HG02970 (cell line): ENCODE measurements at regions not wholly inside any gene's neighbourhood (a gene's known extent, or its start where the extent isn't known, plus 50 kb on each side); places are given as distances from the start of the nearest gene placed in this dataset.
"Not testable (repeated sequence)": the region's sequence is repeated elsewhere in the genome, so short reads cannot be mapped to it uniquely, and the experiment has no call there.

Source experiments
- ATAC-seq: cut with Tn5 transposase; IDR thresholded peaks from one replicate; pipeline ENCODE4 v1.9.1; 2021; ENCODE audit warnings: mild to moderate bottlenecking, moderate library complexity, moderate number of reproducible peaks; ENCODE audit not compliant: unreplicated experiment, low FRiP score

DNA sequence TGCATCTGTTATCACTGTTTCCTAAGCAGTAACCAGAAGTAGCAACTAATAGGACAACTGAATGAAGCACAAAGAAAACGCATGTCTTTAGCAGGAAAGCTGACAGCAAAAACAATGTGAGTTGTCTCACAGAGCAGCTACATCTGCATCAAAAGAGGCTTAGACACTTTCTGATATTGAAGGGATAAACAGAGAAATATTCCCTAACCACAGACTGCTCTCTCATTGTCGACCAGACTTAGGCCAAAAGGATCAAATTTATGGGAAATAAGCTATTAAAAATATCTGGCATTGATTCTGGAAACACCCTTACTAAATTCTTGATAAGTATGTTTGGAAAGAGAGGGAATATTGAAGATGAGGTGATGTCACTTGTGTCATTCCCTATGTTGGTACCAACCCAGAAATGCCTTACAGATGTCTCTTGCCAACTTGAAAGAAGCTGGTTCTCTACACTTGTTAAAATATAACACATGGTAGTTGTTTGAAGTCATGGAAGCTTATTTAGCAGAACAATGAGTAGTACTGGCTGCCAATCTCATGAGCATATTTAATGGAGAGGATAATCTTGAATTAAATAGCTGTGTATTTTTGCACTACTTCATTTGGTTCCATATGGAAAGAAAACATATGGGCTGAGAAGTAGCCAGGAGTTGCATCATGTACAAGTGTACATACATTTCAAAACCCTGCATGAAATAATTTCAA lies 929.3 kb upstream of the MAN1A1 start:
- no peak for ATAC-seq

DNA sequence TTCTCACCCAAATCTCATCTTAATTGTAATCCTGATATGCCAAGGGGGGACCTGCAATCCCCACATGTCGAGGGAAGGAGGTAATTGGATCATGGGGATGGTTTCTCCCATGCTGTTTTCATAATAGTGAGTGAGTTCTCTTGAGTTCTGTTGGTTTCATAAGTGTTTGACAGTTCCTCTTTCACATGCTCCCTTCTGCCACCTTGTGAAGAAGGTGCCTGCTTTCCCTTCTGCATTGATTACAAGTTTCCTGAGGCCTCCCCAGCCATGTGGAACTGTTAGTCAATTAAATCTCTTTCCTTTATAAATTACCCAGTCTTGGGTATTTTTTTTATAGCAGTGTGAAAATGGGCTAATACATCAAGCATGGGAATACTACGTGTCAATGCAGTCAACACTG lies 925.0 kb upstream of the MAN1A1 start:
- no peak for ATAC-seq

DNA sequence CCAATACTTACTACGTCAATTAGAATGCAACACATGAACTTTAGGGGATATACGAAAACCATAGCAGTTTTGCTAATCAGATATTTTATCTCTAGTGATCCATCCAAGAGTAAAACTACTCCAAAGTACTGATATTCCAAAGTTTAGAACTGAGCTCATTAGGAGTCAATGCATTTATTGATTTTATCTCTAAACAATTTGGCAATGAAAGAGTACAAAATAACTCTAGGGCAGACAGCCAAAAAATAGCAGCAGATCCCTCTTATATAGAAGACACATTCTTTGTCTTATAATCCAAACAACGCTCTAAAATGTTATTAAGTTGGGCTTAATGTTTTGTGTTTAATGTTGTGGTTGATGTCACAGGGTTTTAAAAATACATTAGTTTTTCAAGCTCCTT lies 923.9 kb upstream of the MAN1A1 start:
- no peak for ATAC-seq

DNA sequence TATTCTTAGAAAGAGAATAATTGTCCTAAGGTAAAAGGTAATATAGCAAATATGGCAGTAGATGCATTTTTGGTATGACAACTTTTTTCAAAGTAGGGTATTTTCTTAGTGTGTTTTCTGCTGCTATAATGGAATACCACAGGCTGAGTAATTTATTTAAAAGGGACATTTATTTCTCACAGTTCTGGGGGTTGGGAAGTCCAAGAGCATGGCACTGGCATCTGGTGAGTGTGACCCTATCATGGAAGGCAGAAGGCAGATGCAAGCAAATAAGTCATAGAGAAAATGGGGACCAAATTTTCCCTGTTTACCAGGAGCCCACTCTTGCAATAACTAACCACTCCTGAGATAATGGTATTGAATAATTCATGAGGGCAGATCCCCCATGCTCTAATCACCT lies 922.5 kb upstream of the MAN1A1 start:
- no peak for ATAC-seq

DNA sequence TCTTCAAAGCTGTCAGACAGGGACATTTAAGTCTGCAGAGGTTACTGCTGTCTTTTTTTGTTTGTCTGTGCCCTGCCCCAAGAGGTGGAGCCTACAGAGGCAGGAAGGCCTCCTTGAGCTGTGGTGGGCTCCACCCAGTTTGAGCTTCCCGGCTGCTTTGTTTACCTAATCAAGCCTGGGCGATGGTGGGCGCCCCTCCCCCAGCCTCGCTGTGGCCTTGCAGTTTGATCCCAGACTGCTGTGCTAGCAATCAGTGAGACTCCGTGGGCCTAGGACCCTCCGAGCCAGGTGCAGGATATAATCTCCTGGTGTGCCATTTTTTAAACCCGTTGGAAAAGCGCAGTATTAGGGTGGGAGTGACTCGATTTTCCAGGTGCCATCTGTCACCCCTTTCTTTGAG lies 918.7 kb upstream of the MAN1A1 start:
- not testable (repeated sequence) for ATAC-seq

DNA sequence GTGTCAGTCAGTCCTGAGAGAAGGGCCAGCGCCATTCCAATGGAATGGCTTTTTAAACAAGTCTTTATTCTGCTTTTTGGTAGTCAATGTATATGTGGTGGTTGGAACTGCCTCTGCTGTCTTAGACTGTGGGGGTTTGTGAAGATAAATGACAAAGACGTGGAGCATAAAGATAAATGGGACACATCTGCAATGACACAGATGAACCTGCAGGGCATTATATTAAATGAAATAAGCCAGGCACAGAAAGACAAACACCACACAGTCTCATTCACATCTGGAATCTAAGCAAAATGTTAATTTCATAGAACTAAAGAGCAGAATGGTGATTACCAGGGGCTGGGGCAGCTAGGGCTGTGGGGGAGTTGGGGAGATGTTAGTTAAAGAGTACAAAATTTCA lies 912.8 kb upstream of the MAN1A1 start:
- no peak for ATAC-seq

DNA sequence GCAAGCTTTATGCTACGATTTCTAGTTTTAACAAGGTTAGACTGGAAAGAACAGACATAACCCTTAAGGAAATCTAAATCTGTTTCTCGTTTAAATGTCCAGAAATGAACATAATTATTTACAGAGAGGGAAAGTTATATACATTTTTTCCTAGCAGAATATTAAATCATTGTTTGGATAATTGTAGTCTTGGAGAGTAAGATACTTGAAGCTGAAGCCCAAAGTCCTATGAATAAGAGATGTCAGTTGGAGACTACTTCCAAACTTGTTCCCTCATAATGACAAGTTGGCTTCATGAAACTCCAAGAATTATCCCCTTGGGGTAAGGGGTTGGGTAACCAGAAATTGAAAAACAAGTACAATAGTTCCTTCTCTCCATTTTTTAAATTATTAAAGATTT lies 911.1 kb upstream of the MAN1A1 start:
- ATAC-seq: no peak

DNA sequence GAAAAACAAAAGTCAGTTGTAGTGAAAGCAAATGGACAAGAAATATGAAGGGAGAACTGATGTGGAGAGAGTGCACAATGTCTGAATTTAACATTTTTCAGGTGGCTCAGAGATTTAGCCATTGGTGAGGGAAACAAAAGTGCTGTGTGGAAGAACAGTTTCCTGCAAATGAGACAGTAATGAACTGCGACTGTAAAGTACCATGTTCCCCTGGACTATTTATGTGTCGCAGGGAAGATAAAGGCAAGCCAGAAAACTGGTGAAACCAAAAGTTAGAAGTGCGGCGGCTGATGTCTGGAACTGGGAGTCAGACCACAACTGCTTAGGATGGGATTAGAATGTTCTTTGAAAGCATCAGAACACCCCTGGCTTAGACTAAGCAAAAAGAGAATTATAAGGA lies 905.1 kb upstream of the MAN1A1 start:
- no peak for ATAC-seq

DNA sequence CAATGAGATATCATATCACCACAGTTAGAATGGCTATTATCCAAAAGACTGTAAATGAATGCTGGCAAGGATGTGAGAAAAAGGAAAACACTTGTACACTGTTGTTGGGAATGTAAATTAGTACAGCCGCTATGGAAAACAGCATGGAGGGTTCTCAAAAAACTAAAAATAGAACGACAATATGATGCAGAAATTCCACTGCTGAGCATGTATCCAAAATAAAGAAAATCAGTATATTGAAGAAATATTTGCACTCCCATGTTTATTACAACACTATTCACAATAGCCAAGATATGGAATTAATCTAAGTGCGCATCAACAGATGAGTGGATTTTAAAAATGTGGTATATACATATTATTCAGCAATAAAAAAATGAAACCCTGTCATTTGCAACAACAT lies 898.9 kb upstream of the MAN1A1 start:
- no peak for ATAC-seq

DNA sequence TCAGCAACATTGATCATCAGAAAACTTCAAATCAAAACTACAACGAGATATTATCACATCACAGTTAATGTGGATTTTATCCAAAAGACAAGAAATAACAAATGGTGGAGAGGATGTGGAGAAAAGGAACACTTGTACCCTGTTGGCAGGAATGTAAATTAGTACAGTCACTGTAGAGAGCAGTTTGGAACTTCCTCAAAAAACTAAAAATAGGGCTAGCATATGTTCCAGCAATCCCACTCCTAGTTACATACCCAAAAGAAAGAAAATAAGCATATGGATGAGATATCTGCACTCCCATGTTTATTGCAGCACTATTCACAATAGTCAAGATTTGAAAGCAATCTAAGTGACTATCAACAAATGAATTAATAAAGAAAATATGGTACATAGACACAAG lies 887.7 kb upstream of the MAN1A1 start:
- ATAC-seq: no peak

DNA sequence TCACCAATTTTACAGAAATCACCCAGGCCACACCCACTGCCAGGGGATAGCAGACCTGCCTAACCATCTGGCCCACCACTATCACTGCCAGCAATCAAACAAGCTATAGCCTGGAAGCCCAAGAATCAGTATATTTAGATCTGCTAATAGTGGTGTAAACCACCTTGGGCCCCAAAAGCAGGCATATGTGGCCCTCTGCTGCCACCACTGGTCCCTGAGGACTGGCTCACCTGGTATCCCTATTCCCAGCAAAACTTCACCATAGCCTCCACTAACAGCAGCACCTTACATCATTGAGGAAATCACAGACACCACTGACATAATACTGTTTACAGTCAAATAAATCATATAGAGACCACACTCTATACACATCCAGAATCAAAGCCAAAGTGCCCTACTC lies 880.4 kb upstream of the MAN1A1 start:
- no peak for ATAC-seq

DNA sequence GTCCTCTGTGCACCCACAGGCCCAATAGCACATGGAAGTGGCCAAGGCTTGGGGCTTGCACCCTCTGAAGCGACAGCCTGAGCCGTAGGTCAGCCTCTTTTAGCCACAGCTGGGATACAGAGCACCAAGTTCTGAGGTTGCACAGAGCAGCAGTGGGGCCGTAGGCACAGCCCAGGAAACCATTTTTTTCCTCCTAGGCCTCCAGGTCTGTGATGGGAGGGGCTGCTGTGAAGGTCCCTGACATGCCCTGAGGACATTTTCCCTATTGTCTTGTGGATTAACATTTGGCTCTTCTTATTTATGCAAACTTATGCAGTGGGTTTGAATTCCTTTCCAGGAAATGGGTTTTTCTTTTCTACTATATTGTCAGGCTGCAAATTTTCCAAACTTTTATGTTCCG lies 878.7 kb upstream of the MAN1A1 start:
- no peak for ATAC-seq

DNA sequence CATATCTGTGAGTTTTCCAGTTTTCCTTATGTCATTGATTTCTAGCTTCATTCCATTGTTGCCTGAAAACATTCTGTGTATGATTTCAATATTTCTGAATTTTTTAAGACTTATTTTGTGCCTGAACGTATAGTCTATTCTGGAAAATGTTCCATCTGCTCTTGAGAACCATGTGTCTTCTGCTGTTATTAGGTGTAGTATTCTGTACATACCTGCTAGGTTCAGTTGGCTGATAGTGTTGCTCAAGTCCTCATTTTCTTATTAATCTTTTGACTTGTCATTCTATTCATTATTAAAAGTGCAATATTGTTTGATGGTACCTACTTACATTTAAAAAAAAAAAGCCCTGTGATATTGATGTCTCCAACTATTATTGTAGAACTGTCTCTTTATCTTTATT lies 869.8 kb upstream of the MAN1A1 start:
- no peak for ATAC-seq

DNA sequence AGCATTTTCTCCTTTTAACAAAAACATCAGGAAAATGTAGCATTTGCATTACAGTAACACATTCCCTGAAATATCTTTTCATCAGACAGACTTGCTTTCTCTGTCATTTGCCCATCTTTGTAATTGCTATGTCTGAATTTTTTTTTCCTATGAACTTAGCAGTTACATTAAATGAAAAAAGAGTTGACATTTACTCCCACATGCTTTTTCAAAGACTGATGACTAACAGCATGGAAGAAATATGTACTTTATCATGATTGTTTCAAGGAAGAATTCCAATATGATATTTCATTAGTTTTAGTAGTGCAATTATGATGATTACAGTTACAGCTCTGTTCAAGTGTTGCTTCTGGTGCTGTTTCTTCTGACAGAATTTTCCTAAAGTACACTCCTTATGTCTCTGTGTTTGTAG lies 864.5 kb upstream of the MAN1A1 start:
- ATAC-seq: no peak

DNA sequence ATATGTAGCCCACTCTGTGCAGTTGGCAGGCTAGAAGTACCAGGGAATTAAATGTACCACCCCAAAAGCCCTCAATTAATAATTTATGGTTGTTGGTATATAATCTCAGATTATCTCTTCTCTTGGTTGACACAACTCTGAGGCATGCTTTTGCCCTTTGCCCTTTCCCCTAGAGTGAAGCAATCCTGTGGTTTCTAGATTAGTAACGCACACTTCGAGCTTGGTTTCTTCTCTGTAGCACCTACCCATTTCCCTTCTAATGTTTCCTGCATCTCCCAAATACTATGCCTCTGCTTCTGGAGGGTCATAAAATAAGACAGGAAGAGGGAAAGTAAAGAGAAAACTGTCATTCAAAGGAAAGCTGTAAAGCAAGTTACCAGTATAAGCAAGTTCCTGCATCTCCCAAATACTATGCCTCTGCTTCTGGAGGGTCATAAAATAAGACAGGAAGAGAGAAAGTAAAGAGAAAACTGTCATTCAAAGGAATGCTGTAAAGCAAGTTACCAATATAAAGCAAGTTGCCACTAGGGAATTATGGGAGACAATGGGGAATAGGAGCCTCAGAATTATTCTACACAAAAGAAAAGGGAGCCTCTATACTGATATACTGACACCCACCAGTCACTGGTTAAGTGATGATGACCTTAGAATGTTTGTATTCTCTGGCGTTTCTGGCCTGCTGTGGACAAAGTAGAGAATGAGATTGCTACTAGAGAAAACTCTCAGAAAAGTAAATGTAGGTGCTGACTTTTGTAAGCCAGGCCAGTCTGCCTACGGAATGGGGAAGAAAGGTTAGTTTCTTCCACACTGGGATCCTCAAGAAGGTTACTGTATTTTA lies 862.6 kb upstream of the MAN1A1 start:
- ATAC-seq: no peak

DNA sequence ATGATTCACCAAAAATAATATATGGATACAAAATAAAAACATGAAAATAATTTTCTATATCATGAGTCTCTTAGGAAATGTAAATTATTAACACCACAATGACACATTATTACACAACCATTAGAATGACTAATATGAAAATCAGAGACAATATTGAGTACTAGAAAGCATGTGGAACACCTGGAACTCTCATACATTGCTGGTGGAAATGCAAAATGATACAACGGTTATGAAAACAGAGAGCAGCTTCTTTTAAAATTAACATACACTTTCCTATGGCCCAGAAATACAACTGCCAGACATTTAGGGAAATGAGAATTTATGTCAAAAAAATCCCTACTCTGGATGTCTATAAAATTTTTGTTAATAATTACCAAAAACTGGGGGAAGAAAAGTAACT lies 853.3 kb upstream of the MAN1A1 start:
- ATAC-seq: no peak

DNA sequence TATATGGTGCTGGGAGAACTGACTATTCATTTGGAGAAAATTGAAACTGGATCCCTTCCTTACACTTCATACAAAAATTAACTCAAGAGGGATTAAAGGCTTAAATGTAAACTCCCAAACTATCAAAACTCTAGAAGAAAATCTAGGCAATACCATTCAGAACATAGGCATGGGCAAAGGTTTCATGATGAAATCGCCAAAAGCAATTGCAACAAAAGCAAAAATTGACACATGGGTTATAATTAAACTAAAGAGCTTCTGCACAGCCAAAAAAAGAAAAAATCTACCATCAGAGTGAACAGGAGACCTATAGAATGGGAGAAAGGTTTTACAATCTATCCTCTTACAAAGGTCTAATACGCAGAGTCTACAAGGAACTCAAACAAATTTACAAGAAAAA lies 851.3 kb upstream of the MAN1A1 start:
- ATAC-seq: no peak

DNA sequence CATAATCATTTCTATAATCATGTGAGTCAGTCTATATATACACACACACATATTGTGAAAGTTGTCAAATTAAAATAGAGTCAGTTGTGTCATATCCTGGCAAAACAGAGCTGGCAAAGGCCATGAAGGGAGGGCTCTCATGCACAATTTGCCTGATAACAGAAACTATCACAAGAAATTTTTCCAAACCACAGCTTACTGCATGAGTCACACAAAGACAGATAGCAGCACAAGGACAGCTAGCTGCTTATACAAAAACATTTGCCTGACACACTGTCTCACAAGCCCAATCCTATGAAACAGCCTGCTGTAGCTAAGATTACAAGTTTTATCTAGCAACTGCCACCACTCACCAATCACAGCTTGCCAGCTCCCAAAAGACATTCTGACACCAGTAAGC lies 848.5 kb upstream of the MAN1A1 start:
- ATAC-seq: no peak

DNA sequence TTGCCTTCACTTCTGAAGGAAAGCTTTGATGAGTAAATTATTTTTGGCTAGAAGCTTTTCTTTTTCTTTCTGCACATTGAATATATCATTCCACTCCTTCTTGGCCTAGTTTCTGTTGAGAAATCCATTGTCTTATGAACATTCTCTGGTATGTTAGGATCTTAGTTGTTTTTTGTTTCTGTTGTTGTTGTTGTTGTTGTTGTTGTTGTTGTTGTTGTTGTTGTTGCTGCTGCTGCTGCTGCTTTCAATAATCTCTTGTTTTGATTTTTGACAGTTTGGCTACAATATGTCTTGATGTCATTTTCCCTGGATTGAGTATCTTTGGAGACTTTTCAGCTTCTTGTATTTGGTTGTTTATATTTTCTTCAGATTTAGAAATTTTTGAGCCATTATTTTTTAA lies 836.5 kb upstream of the MAN1A1 start:
- no peak for ATAC-seq

DNA sequence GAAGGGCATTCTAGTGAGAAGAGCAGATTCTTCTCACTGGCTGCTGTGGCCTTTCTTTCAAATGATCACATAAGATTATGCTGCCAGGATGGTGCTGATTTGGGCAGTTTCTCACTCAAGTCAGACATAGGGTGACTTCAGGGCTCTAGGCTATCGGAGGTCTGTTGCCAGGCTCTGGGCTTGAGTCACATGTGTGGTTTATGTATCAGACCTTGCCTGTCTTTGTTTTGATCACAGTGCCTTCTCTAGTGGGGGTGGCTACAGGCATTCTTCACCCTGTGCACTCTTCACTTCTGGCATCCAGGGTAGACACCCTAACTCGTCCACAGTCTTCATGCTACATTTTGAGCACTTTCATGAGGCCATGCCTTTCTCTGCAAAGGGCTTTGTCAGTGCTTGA lies 823.7 kb upstream of the MAN1A1 start:
- no peak for ATAC-seq

DNA sequence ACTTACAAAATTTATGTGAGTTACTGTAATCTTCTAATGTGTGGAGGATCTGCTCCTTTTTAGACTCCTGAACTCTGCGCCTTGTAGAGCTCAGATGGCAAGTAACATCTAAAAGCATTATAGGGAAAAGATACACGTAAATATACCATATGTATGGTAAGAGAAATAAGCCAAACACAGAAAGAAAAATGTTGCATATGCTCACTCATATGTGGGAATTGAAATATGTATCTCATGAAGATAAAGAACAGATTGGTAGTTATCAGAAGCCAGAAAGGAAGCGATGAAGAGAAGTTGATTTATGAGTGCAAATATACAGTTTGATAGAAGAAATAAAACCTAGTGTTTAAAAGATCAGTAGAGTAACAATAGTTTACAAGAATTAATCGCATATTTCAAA lies 815.0 kb upstream of the MAN1A1 start:
- ATAC-seq: no peak

DNA sequence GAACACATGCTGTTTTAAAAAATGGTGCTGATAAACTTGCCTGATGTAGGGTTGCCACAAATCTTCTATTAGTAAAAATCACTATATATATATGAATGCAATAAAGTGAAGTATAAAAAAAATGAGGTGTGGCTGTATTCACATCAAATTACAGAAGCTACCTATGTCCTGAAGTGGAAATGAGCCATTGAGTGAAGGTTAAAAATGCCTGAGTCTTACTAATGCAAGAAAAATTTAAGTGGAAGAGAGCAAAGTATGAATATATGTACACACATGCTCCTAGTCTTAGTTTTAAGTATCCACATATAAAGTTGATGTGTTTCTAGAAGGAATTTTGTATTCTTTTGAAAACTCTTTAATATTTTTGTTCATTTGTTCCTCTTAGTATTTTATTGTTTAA lies 808.3 kb upstream of the MAN1A1 start:
- no peak for ATAC-seq
